NCI-H748 (cell line): ENCODE measurements at regions not wholly inside any gene's neighbourhood (a gene's known extent, or its start where the extent isn't known, plus 50 kb on each side); places are given as distances from the start of the nearest gene placed in this dataset.
"Not testable (repeated sequence)": the region's sequence is repeated elsewhere in the genome, so short reads cannot be mapped to it uniquely, and the experiment has no call there.

Source experiments
- DNase-seq: peaks from one replicate; lab custom pipeline; 2025; ENCODE audit not compliant: unreplicated experiment; lab: John Stamatoyannopoulos, UW

GRCh38 chr6:169019727-169020491 is 233.7 kb downstream of the THBS2 start:
- DNase-seq, result peak; percentile 55

- DNase-seq, result no peak
Observed at GRCh38 chr6:169019111-169019510, 234.5 kb downstream of the THBS2 start.

- DNase-seq, result no peak
Observed at GRCh38 chr6:169016758-169017157, 236.9 kb downstream of the THBS2 start.

GRCh38 chr6:169014211-169015197 is 239.1 kb downstream of the THBS2 start:
- DNase-seq, result no peak

- DNase-seq, result no peak
Observed at GRCh38 chr6:169009628-169010027, 244.0 kb downstream of the THBS2 start.

GRCh38 chr6:169008641-169009257 is 244.9 kb downstream of the THBS2 start:
- DNase-seq, result peak; percentile 66

GRCh38 chr6:169005166-169005565 is 248.5 kb downstream of the THBS2 start:
- DNase-seq, result no peak

- DNase-seq, result no peak
Observed at GRCh38 chr6:169000022-169000421, 253.6 kb downstream of the THBS2 start.

- no peak for DNase-seq
Observed at GRCh38 chr6:168999392-168999791, 254.3 kb downstream of the THBS2 start.

GRCh38 chr6:168996356-168996625 is 257.4 kb downstream of the THBS2 start:
- DNase-seq, result no peak

GRCh38 chr6:168995526-168996355 is 257.9 kb downstream of the THBS2 start:
- DNase-seq, result no peak

GRCh38 chr6:168994956-168995355 is 258.7 kb downstream of the THBS2 start:
- no peak for DNase-seq

GRCh38 chr6:168992446-168993144 is 261.1 kb downstream of the THBS2 start:
- no peak for DNase-seq

- not testable (repeated sequence) for DNase-seq
Observed at GRCh38 chr6:168991695-168992094, 262.0 kb downstream of the THBS2 start.

GRCh38 chr6:168990019-168990751 is 263.5 kb downstream of the THBS2 start:
- no peak for DNase-seq

- DNase-seq, result no peak
Observed at GRCh38 chr6:168989421-168989820, 264.2 kb downstream of the THBS2 start.

GRCh38 chr6:168988801-168989200 is 264.8 kb downstream of the THBS2 start:
- DNase-seq, result no peak

- no peak for DNase-seq
Observed at GRCh38 chr6:168988280-168988679, 265.4 kb downstream of the THBS2 start.

- no peak for DNase-seq
Observed at GRCh38 chr6:168985705-168986104, 267.9 kb downstream of the THBS2 start.

- DNase-seq, result no peak
Observed at GRCh38 chr6:168983925-168984324, 269.7 kb downstream of the THBS2 start.
